ENCODE measurements at regions not wholly inside any gene's neighbourhood (a gene's known extent, or its start where the extent isn't known, plus 50 kb on each side); places are given as distances from the start of the nearest gene placed in this dataset.

DNA sequence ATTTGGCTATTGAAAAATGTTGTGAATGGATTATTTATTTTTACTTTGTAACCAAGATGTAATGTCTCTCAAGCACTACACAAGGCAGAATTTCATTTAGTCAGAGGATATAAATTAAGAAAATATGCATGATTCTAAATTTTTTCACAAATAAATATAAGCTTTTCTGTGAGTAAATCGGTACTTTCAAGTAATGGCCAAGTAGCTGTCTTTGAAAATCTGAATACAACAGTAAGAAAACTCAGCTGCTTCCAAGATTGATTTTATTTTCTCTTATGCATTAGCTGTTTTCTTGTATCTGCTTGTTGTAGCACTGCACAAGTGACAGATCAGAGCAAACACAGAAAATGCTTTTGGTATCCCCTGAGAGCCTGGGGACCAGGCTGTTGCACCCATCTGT is 998.5 kb upstream of the GHITM start:
- no peak for DNase-seq
- H3K9me3 ChIP-seq = no peaks in the 10 kb centered on the region
- H3K36me3 ChIP-seq = no peaks in the 10 kb centered on the region
- intact Hi-C loops (cut with DNase I) = no loop called here
- no peaks in the 10 kb centered on the region for H3K4me1 ChIP-seq (ENCODE audit: insufficient read depth)
- no peak overlapping the region for H3K4me3 ChIP-seq
- TF ChIP-seq, protein P1, sequence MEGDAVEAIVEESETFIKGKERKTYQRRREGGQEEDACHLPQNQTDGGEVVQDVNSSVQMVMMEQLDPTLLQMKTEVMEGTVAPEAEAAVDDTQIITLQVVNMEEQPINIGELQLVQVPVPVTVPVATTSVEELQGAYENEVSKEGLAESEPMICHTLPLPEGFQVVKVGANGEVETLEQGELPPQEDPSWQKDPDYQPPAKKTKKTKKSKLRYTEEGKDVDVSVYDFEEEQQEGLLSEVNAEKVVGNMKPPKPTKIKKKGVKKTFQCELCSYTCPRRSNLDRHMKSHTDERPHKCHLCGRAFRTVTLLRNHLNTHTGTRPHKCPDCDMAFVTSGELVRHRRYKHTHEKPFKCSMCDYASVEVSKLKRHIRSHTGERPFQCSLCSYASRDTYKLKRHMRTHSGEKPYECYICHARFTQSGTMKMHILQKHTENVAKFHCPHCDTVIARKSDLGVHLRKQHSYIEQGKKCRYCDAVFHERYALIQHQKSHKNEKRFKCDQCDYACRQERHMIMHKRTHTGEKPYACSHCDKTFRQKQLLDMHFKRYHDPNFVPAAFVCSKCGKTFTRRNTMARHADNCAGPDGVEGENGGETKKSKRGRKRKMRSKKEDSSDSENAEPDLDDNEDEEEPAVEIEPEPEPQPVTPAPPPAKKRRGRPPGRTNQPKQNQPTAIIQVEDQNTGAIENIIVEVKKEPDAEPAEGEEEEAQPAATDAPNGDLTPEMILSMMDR (IDR thresholded peaks at IDR 0.05) = no peak
- no peak for TF ChIP-seq EP300 (IDR thresholded peaks at IDR 0.05)
- TF ChIP-seq POLR2A (IDR thresholded peaks at IDR 0.05) = no peak
- H3K27ac ChIP-seq = no peak overlapping the region
- 6 to 10% (median 8%) methylated on average over 1 of the region's 1 CpG for WGBS, 3 donors
- H3K27me3 ChIP-seq = no peaks in the 10 kb centered on the region

DNA sequence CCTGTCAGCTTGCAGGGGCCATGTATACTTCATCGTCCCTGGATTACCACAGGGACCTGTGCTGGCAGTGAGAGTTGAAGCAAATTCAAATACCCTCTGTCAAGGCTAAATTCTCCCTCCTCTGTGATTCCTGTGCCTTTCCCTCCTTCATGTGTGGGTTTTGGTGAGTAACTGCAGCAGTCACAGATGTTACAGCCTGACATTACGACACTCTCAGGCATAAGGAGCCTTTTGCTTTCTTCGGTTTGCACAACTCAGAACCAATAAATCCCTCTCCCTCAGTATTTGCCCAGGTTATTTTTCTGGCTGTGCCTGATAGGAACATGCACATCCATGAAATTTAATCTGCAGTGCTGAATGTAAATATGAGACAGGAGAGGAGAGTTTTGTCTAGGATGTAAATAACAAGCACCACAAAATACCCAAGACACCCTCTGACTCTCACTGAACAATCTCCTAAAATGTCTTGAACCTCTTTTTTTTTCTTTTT is 997.2 kb upstream of the GHITM start:
- DNase-seq = no peak
- H3K9me3 ChIP-seq = no peaks in the 10 kb centered on the region
- intact Hi-C loops (cut with DNase I) = no loop called here
- 55 to 67% (median 59%) methylated on average over 3 of the region's 3 CpGs for WGBS, 3 donors
- no peaks in the 10 kb centered on the region for H3K27me3 ChIP-seq
- TF ChIP-seq, protein P1 (IDR thresholded peaks at IDR 0.05) = no peak
- no peak for TF ChIP-seq POLR2A (IDR thresholded peaks at IDR 0.05)
- TF ChIP-seq EP300 (IDR thresholded peaks at IDR 0.05) = no peak
- no peaks in the 10 kb centered on the region for H3K4me1 ChIP-seq (ENCODE audit: insufficient read depth)
- no peak overlapping the region for H3K27ac ChIP-seq
- no peaks in the 10 kb centered on the region for H3K36me3 ChIP-seq
- H3K4me3 ChIP-seq = no peak overlapping the region

DNA sequence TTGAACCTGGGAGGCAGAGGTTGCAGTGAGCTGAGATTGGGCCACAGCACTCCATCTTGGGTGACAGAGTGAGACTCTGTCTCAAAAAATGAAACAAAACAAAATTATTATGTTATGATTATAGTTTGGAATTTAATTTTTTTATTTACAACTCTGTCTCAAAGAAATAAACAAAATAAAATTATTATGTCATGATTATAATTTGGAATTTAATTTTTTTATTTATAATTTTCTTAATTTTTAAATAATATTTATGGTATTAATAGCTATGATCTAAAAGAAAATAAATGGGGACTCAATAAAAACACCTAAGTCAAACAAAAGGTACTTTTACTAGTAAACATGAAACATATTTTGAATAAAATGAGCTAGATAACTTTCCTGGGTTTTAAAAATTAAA is 994.8 kb upstream of the GHITM start:
- H3K36me3 ChIP-seq = no peaks in the 10 kb centered on the region
- H3K4me1 ChIP-seq (ENCODE audit: insufficient read depth) = no peaks in the 10 kb centered on the region
- DNase-seq = no peak
- H3K9me3 ChIP-seq = no peaks in the 10 kb centered on the region
- no peak overlapping the region for H3K27ac ChIP-seq
- TF ChIP-seq, protein P1 (IDR thresholded peaks at IDR 0.05) = no peak
- TF ChIP-seq POLR2A (IDR thresholded peaks at IDR 0.05) (no peak), EP300 (IDR thresholded peaks at IDR 0.05) (no peak)
- no peak overlapping the region for H3K4me3 ChIP-seq
- intact Hi-C loops (cut with DNase I) = no loop called here
- no peaks in the 10 kb centered on the region for H3K27me3 ChIP-seq

DNA sequence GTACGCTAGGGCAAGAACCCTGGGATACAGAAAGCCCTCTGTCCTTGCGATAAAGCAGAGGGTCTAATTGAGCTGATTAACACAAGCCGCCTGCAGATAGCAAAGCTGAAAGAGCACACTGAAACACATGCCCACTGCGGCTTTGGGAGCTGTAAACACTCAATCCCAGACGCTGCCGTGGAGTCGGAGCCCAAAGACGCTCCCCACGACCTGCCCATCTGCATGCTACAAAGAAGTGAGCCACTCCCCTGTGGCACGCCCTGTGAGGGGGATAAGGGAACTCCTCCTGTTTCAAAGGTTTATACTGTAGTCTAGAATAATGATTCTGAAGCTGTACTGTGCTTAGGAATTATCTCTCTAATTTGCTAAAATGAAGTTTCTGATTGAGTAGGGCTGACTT is 985.6 kb upstream of the GHITM start:
- Histone ChIP-seq H3K9me3 (no peaks in the 10 kb centered on the region), H3K4me3 (no peak overlapping the region), H3K27me3 (no peaks in the 10 kb centered on the region), H3K4me1 (ENCODE audit: insufficient read depth) (no peaks in the 10 kb centered on the region), H3K36me3 (no peaks in the 10 kb centered on the region), H3K27ac (no peak overlapping the region)
- 58 to 86% (median 62%) methylated on average over 10 of the region's 10 CpGs for WGBS, 3 donors
- DNase-seq = no peak
- intact Hi-C loops (cut with DNase I) = no loop called here
- TF ChIP-seq POLR2A (IDR thresholded peaks at IDR 0.05) (no peak), EP300 (IDR thresholded peaks at IDR 0.05) (no peak)
- TF ChIP-seq, protein P1 (IDR thresholded peaks at IDR 0.05) = no peak

DNA sequence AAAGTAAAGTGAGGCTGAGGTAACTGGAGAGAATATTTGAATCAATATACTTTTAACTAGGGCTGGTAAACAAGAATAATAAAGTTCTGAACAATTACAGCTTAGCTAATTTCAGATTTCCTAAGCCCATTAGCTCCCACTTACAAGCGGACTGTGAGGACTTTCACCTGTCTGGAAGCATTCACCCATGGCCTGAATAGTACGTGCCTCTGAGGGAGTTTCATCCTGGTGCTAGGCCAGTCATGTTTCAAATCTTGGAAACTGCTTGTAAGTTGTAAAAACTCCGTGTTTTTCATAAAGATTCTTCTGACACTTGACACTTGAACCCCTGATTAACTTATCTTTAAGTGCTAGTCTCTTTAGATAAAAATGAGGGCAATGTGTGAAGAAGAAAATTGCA is 975.2 kb upstream of the GHITM start:
- intact Hi-C loops (cut with DNase I) = no loop called here
- no peak for TF ChIP-seq POLR2A (IDR thresholded peaks at IDR 0.05)
- no peak for TF ChIP-seq EP300 (IDR thresholded peaks at IDR 0.05)
- TF ChIP-seq, protein P1 (IDR thresholded peaks at IDR 0.05) = no peak
- H3K4me3 ChIP-seq = no peak overlapping the region
- H3K27me3 ChIP-seq = no peaks in the 10 kb centered on the region
- H3K4me1 ChIP-seq (ENCODE audit: insufficient read depth) = no peaks in the 10 kb centered on the region
- H3K36me3 ChIP-seq = no peaks in the 10 kb centered on the region
- WGBS, 3 donors = 43 to 49% (median 43%) methylated on average over 3 of the region's 3 CpGs
- no peaks in the 10 kb centered on the region for H3K9me3 ChIP-seq
- DNase-seq = no peak
- H3K27ac ChIP-seq = no peak overlapping the region
